OCI-LY7 (cell line): ENCODE measurements at regions not wholly inside any gene's neighbourhood (a gene's known extent, or its start where the extent isn't known, plus 50 kb on each side); places are given as distances from the start of the nearest gene placed in this dataset.
A peak's percentile ranks its signal among the peaks of the same experiment; 100 is the strongest.

ENCODE experiments used
- BruUV-seq: library from RNA; stranded (reverse); fragments of 400-500 nt; replicated peaks from 2 replicates; lab custom pipeline; 2021; lab: Mats Ljungman, UMichigan
- CTCF ChIA-PET: fragments of 300-600 bp; sonication (Branson Sonifier 250); formaldehyde crosslinking; loops from one replicate; lab custom pipeline; 2022; ENCODE audit warnings: antibody characterized with exemption; ENCODE audit not compliant: unreplicated experiment; lab: Charles Lee
- POLR2A ChIA-PET: fragments of 300-600 bp; sonication (Branson Sonifier 250); formaldehyde crosslinking; loops from one replicate; lab custom pipeline; 2022; ENCODE audit warnings: antibody characterized with exemption; lab: Charles Lee
- DNase-seq: peaks from one replicate; pipeline ENCODE4 v3.0.0-alpha.2; 2015; ENCODE audit warnings: low spot score
- H2AFZ ChIP-seq: fragments of 200-600 bp; sonication (generic), shearing (Covaris generic); 2 replicates; pipeline ENCODE4 v1.6.1; 2014; ENCODE audit warnings: mild to moderate bottlenecking, antibody characterized with exemption, low read length, moderate library complexity
- H3K27ac ChIP-seq: fragments of 200-600 bp; sonication (generic); 2 replicates; pipeline ENCODE4 v1.5.1; 2014; ENCODE audit warnings: mixed run types, low read depth, mild to moderate bottlenecking, moderate library complexity, low read length, inconsistent platforms; ENCODE audit not compliant: poor library complexity, severe bottlenecking
- H3K36me3 ChIP-seq: fragments of 200-600 bp; sonication (generic); 2 replicates; pipeline ENCODE4 v1.6.1; 2014; ENCODE audit warnings: mild to moderate bottlenecking, antibody characterized with exemption, low read length, moderate library complexity, mixed read lengths; ENCODE audit not compliant: insufficient read depth
- H3K4me1 ChIP-seq: fragments of 200-600 bp; sonication (generic); 2 replicates; pipeline ENCODE4 v1.5.1; 2014; ENCODE audit warnings: mild to moderate bottlenecking, low read length; ENCODE audit not compliant: insufficient read depth, poor library complexity, severe bottlenecking
- H3K4me2 ChIP-seq: fragments of 200-600 bp; sonication (generic); 2 replicates; pipeline ENCODE4 v1.6.1; 2014; ENCODE audit warnings: mild to moderate bottlenecking, low read length
- H3K4me3 ChIP-seq: fragments of 200-600 bp; sonication (generic); 2 replicates; pipeline ENCODE4 v1.5.1; 2014; ENCODE audit warnings: mild to moderate bottlenecking, low read depth, low read length; ENCODE audit not compliant: poor library complexity, severe bottlenecking
- H3K79me2 ChIP-seq: fragments of 200-600 bp; sonication (generic); 2 replicates; pipeline ENCODE4 v1.6.1; 2016; ENCODE audit warnings: low read depth, mild to moderate bottlenecking, low read length, moderate library complexity, mixed read lengths; ENCODE audit not compliant: insufficient read depth
- H3K9me2 ChIP-seq: fragments of 200-600 bp; sonication (generic); 2 replicates; pipeline ENCODE4 v1.6.1; 2016; ENCODE audit warnings: mild to moderate bottlenecking, low read length, mixed read lengths; ENCODE audit not compliant: insufficient read depth
- H3K9me3 ChIP-seq: fragments of 200-600 bp; sonication (generic); 2 replicates; pipeline ENCODE4 v1.6.1; 2014; ENCODE audit warnings: mild to moderate bottlenecking, mixed run types, low read length, mixed read lengths
- H4K20me1 ChIP-seq: fragments of 200-600 bp; sonication (generic); 2 replicates; pipeline ENCODE4 v1.6.1; 2014; ENCODE audit warnings: mild to moderate bottlenecking, antibody characterized with exemption, low read length, moderate library complexity, mixed read lengths; ENCODE audit not compliant: insufficient read depth
- EZH2phosphoT487 ChIP-seq: fragments of 200-600 bp; sonication (generic); IDR thresholded peaks from 2 replicates; pipeline ENCODE4 v1.6.1; 2018; ENCODE audit warnings: low read depth, borderline replicate concordance, mild to moderate bottlenecking, mixed run types, antibody characterized with exemption, low read length, moderate library complexity, mixed read lengths
- intact Hi-C: fragments of 100-400 bp; cut with micrococcal nuclease; formaldehyde crosslinking; loops from one replicate; pipeline ENCODE4 v1.10.0; 2022; ENCODE audit not compliant: unreplicated experiment
- TF ChIP-seq, protein P1 (sequence below): fragments of 200-600 bp; sonication (generic); conservative IDR thresholded peaks from 2 replicates; pipeline ENCODE4 v1.5.1; 2014; ENCODE audit warnings: mild to moderate bottlenecking, antibody characterized with exemption, low read length, moderate library complexity, mixed read lengths

DNA sequence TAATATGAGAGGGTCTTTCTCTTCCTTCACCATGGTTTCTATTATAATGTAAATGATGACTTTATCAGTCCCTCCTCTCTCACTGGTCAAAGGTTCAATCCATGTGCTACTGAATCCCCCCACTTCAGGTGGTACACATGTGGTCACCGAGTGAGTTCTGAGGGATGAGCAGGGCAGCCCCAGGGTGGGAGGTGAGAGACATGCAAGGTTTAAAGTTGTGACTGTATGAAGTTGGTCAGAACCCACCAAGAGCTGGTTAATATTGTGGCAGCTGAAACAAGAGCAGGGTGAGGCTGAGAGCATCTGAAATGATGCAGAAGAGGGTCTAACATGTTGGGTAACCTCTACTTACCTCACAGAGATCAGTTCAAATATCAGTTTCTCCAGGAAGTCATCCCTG is 444.7 kb upstream of the FBXO33 start:
- no peak overlapping the region for H3K4me2 ChIP-seq
- no peaks in the 10 kb centered on the region for H3K9me3 ChIP-seq
- no peaks in the 10 kb centered on the region for H4K20me1 ChIP-seq
- H3K4me1 ChIP-seq, result no peaks in the 10 kb centered on the region
- no peaks in the 10 kb centered on the region for H3K9me2 ChIP-seq
- no peaks in the 10 kb centered on the region for H3K79me2 ChIP-seq
- DNase-seq, result no peak
- H3K36me3 ChIP-seq, result no peaks in the 10 kb centered on the region
- ChIA-PET CTCF (no interaction called here), POLR2A (interaction anchor here (1.0 kb wide), 1 partner anchor 195 kb away, joined by 5 read pairs; no protein-coding TSS in a partner anchor)
- H2AFZ ChIP-seq, result peak overlapping the region; percentile 16; the same call in 1 of the 2 replicates
- H3K27ac ChIP-seq, result no peak overlapping the region
- no TSS peak for BruUV-seq
- no peak for TF ChIP-seq EZH2phosphoT487
- TF ChIP-seq, protein P1, sequence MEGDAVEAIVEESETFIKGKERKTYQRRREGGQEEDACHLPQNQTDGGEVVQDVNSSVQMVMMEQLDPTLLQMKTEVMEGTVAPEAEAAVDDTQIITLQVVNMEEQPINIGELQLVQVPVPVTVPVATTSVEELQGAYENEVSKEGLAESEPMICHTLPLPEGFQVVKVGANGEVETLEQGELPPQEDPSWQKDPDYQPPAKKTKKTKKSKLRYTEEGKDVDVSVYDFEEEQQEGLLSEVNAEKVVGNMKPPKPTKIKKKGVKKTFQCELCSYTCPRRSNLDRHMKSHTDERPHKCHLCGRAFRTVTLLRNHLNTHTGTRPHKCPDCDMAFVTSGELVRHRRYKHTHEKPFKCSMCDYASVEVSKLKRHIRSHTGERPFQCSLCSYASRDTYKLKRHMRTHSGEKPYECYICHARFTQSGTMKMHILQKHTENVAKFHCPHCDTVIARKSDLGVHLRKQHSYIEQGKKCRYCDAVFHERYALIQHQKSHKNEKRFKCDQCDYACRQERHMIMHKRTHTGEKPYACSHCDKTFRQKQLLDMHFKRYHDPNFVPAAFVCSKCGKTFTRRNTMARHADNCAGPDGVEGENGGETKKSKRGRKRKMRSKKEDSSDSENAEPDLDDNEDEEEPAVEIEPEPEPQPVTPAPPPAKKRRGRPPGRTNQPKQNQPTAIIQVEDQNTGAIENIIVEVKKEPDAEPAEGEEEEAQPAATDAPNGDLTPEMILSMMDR, result no peak
- H3K4me3 ChIP-seq, result no peak overlapping the region
- intact Hi-C loops, result no loop called here

- intact Hi-C loops, result no loop called here
- no peak for TF ChIP-seq EZH2phosphoT487
- TF ChIP-seq, protein P1, result no peak
- H3K27ac ChIP-seq, result no peak overlapping the region
- no peaks in the 10 kb centered on the region for H3K9me3 ChIP-seq
- no TSS peak for BruUV-seq
- no peak overlapping the region for H3K4me2 ChIP-seq
- ChIA-PET POLR2A (interaction anchor here (0.5 to 1.3 kb wide), 2 partner anchors 31 to 338 kb away, joined by 3 to 4 read pairs; no protein-coding TSS in a partner anchor), CTCF (no interaction called here)
- H4K20me1 ChIP-seq, result no peaks in the 10 kb centered on the region
- no peak overlapping the region for H3K4me3 ChIP-seq
- H2AFZ ChIP-seq, result no peak overlapping the region
- H3K79me2 ChIP-seq, result no peaks in the 10 kb centered on the region
- no peaks in the 10 kb centered on the region for H3K4me1 ChIP-seq
- no peaks in the 10 kb centered on the region for H3K9me2 ChIP-seq
- DNase-seq, result no peak
- H3K36me3 ChIP-seq, result no peaks in the 10 kb centered on the region
Observed at GRCh38 chr14:39875028-39875427, 442.8 kb upstream of the FBXO33 start.

GRCh38 chr14:39873791-39874190 is 441.6 kb upstream of the FBXO33 start:
- no peak overlapping the region for H2AFZ ChIP-seq
- no peaks in the 10 kb centered on the region for H3K9me2 ChIP-seq
- no TSS peak for BruUV-seq
- H3K4me2 ChIP-seq, result no peak overlapping the region
- DNase-seq, result no peak
- POLR2A ChIA-PET, result no interaction called here
- no peaks in the 10 kb centered on the region for H3K36me3 ChIP-seq
- TF ChIP-seq EZH2phosphoT487, result no peak
- TF ChIP-seq, protein P1, result no peak
- no peaks in the 10 kb centered on the region for H3K79me2 ChIP-seq
- CTCF ChIA-PET, result no interaction called here
- no peak overlapping the region for H3K4me3 ChIP-seq
- no peak overlapping the region for H3K27ac ChIP-seq
- no peaks in the 10 kb centered on the region for H3K9me3 ChIP-seq
- H4K20me1 ChIP-seq, result no peaks in the 10 kb centered on the region
- intact Hi-C loops, result no loop called here
- no peaks in the 10 kb centered on the region for H3K4me1 ChIP-seq
